Keratinocyte (primary cell): ENCODE measurements at regions not wholly inside any gene's neighbourhood (a gene's known extent, or its start where the extent isn't known, plus 50 kb on each side); places are given as distances from the start of the nearest gene placed in this dataset.

Source experiments
- EZH2 ChIP-seq: IDR thresholded peaks from one replicate; pipeline ENCODE4 v1.6.1; 2012; ENCODE audit warnings: inconsistent platforms, mild to moderate bottlenecking, low read length, moderate library complexity
- TF ChIP-seq, protein P1 (sequence below), 3 experiments: IDR thresholded peaks in 1 of 3; conservative IDR thresholded peaks in 1 of 3; optimal IDR thresholded peaks in 1 of 3; 2 replicates in 2 of 3; 3 replicates in 1 of 3; pipeline versions ENCODE3 to v1.5.1; 2011; ENCODE audit warnings: low read length in 3 of 3, mild to moderate bottlenecking in 3 of 3, moderate library complexity in 2 of 3, control low read depth in 1 of 3, inconsistent platforms in 1 of 3; ENCODE audit not compliant: insufficient read depth in 2 of 3; ENCODE audit errors: extremely low read depth in 1 of 3

DNA sequence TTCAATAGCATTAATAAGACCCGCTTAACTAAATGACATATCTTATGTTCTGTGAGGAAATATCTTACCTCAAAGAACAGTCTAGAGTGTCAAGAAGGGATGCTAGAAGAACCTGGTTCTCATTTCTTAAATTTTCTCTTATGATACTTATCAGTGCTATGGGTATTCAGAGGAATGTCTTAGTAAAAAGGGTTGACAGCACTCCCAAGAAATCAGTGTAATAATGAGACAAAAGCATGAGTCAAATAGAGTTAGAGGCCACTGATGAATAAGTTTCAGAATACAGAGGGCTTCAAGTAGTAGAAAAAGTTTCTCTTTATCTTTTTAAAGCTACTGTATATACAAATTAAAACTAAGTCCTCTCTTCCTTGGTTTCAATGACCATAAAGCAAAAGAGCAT is 242.8 kb downstream of the GJA1 start:
- TF ChIP-seq, protein P1, sequence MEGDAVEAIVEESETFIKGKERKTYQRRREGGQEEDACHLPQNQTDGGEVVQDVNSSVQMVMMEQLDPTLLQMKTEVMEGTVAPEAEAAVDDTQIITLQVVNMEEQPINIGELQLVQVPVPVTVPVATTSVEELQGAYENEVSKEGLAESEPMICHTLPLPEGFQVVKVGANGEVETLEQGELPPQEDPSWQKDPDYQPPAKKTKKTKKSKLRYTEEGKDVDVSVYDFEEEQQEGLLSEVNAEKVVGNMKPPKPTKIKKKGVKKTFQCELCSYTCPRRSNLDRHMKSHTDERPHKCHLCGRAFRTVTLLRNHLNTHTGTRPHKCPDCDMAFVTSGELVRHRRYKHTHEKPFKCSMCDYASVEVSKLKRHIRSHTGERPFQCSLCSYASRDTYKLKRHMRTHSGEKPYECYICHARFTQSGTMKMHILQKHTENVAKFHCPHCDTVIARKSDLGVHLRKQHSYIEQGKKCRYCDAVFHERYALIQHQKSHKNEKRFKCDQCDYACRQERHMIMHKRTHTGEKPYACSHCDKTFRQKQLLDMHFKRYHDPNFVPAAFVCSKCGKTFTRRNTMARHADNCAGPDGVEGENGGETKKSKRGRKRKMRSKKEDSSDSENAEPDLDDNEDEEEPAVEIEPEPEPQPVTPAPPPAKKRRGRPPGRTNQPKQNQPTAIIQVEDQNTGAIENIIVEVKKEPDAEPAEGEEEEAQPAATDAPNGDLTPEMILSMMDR (optimal IDR thresholded peaks at IDR 0.05 in 1 of 3, IDR thresholded peaks at IDR 0.05 in 1 of 3, conservative IDR thresholded peaks at IDR 0.05 in 1 of 3; ENCODE audit: extremely low read depth in 1 of 3, insufficient read depth in 2 of 3, low read length in 3 of 3): no peak
- no peak for TF ChIP-seq EZH2
